Trophoblast cell (in vitro differentiated cells and primary cell): ENCODE measurements at regions not wholly inside any gene's neighbourhood (a gene's known extent, or its start where the extent isn't known, plus 50 kb on each side); places are given as distances from the start of the nearest gene placed in this dataset.

ENCODE experiments used
- DNase-seq, 2 donors: peaks; one replicate each; pipeline ENCODE4 v3.0.0-alpha.2; 2016
- H2AFZ ChIP-seq: 2 replicates; pipeline ENCODE4 v1.6.1; 2013; ENCODE audit warnings: low read length, moderate library complexity, mild to moderate bottlenecking; ENCODE audit not compliant: insufficient read depth, poor library complexity
- H2AK5ac ChIP-seq: 2 replicates; pipeline ENCODE4 v1.6.1; 2013; ENCODE audit warnings: mild to moderate bottlenecking, low read length
- H2BK120ac ChIP-seq: 2 replicates; pipeline ENCODE4 v1.6.1; 2013; ENCODE audit warnings: low read length, mild to moderate bottlenecking, moderate library complexity; ENCODE audit not compliant: insufficient read depth, poor library complexity
- H2BK12ac ChIP-seq: 2 replicates; pipeline ENCODE4 v1.6.1; 2013; ENCODE audit warnings: mild to moderate bottlenecking, low read length, moderate library complexity
- H2BK5ac ChIP-seq: 2 replicates; pipeline ENCODE4 v1.6.1; 2013; ENCODE audit warnings: low read length, low read depth, moderate library complexity, mild to moderate bottlenecking; ENCODE audit not compliant: poor library complexity
- H3K14ac ChIP-seq: 2 replicates; pipeline ENCODE4 v1.6.1; 2013; ENCODE audit warnings: mild to moderate bottlenecking, low read length
- H3K18ac ChIP-seq: 2 replicates; pipeline ENCODE4 v1.6.1; 2013; ENCODE audit warnings: mild to moderate bottlenecking, low read length
- H3K23ac ChIP-seq: 2 replicates; pipeline ENCODE4 v1.6.1; 2013; ENCODE audit warnings: low read length
- H3K27ac ChIP-seq: 2 replicates; pipeline ENCODE4 v1.5.1; 2013; ENCODE audit warnings: low read depth, mild to moderate bottlenecking, inconsistent platforms, low read length, moderate library complexity
- H3K27me3 ChIP-seq: 2 replicates; pipeline ENCODE4 v1.6.1; 2013; ENCODE audit warnings: inconsistent platforms, mild to moderate bottlenecking, low read length, moderate library complexity; ENCODE audit not compliant: insufficient read depth
- H3K36me3 ChIP-seq, 2 experiments: 1 replicate in 1 of 2; 2 replicates in 1 of 2; pipeline ENCODE4 v1.6.1; 2013; ENCODE audit warnings: low read length in 2 of 2, mild to moderate bottlenecking in 2 of 2, moderate library complexity in 1 of 2; ENCODE audit not compliant: insufficient read depth in 2 of 2, control insufficient read depth in 1 of 2
- H3K4ac ChIP-seq: 2 replicates; pipeline ENCODE4 v1.6.1; 2013; ENCODE audit warnings: low read depth, mild to moderate bottlenecking, low read length, moderate library complexity
- H3K4me1 ChIP-seq, 2 experiments: 1 replicate in 1 of 2; 2 replicates in 1 of 2; pipeline ENCODE4 v1.6.1; 2013; ENCODE audit warnings: low read length in 2 of 2, mild to moderate bottlenecking in 2 of 2, moderate library complexity in 1 of 2; ENCODE audit not compliant: insufficient read depth in 2 of 2, control insufficient read depth in 1 of 2
- H3K4me2 ChIP-seq: 2 replicates; pipeline ENCODE4 v1.6.1; 2013; ENCODE audit warnings: inconsistent platforms, mild to moderate bottlenecking, low read length, moderate library complexity
- H3K4me3 ChIP-seq: 2 replicates; pipeline ENCODE4 v1.5.1; 2013; ENCODE audit warnings: mild to moderate bottlenecking, low read depth, low read length, inconsistent platforms
- H3K79me1 ChIP-seq: one replicate; pipeline ENCODE4 v1.6.1; 2013; ENCODE audit warnings: low read length
- H3K79me2 ChIP-seq: 2 replicates; pipeline ENCODE4 v1.6.1; 2013; ENCODE audit warnings: low read length, mild to moderate bottlenecking; ENCODE audit not compliant: control insufficient read depth, insufficient read depth, poor library complexity
- H3K9ac ChIP-seq: 2 replicates; pipeline ENCODE4 v1.6.1; 2013; ENCODE audit warnings: mild to moderate bottlenecking, low read length
- H3K9me3 ChIP-seq: 2 replicates; pipeline ENCODE4 v1.6.1; 2013; ENCODE audit warnings: low read depth, mild to moderate bottlenecking, control low read depth, inconsistent platforms, low read length; ENCODE audit not compliant: insufficient read depth
- H4K12ac ChIP-seq: 2 replicates; pipeline ENCODE4 v1.6.1; 2013; ENCODE audit warnings: low read depth, mild to moderate bottlenecking, low read length, moderate library complexity
- H4K8ac ChIP-seq: 2 replicates; pipeline ENCODE4 v1.6.1; 2013; ENCODE audit warnings: low read depth, mild to moderate bottlenecking, low read length, moderate library complexity
- H4K91ac ChIP-seq: one replicate; pipeline ENCODE4 v1.6.1; 2013; ENCODE audit warnings: low read depth, mild to moderate bottlenecking, low read length, moderate library complexity
- WGBS: extraction: QIAGEN DNeasy Blood & Tissue Kit; methylation state at CpG from one replicate; pipeline ENCODE4 v1.1.7; 2013; ENCODE audit warnings: missing lambda C conversion rate; ENCODE audit not compliant: insufficient read length, insufficient coverage; ENCODE audit errors: extremely low coverage; 5-methylcytosine and 5-hydroxymethylcytosine counted together

DNA sequence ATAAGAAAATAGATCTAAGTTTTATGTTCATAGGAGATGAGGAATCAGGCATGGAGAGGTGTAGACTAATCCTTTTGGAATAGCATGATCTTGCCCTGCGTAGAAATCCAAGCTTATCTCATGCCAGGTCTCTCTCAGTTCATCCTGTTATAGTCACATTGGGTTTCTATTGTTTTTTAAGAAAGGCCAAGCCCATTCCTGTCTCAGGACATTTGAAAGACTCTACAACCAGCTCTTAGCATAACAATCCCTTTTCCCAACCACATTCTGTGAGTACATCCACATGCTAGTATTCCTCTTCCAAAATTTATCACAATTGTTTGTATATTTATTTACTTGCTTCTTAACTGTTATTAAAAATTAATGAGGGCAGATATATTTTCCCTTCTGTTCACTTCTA lies 130.3 kb downstream of the MMUT start:
- H3K9me3 ChIP-seq, result no peaks in the 10 kb centered on the region
- H2AFZ ChIP-seq, result no peak overlapping the region
- H3K23ac ChIP-seq, result no peak overlapping the region
- no peak overlapping the region for H4K12ac ChIP-seq
- H4K91ac ChIP-seq, result no peak overlapping the region
- H3K36me3 ChIP-seq, result no peaks in the 10 kb centered on the region
- no peaks in the 10 kb centered on the region for H3K4me1 ChIP-seq
- no peak overlapping the region for H3K14ac ChIP-seq
- no peak for DNase-seq
- H3K27ac ChIP-seq, result no peak overlapping the region
- H2BK5ac ChIP-seq, result no peak overlapping the region
- no peak overlapping the region for H3K4me3 ChIP-seq
- no peaks in the 10 kb centered on the region for H3K79me1 ChIP-seq
- H3K27me3 ChIP-seq, result no peaks in the 10 kb centered on the region
- no peak overlapping the region for H3K4me2 ChIP-seq
- H3K4ac ChIP-seq, result no peak overlapping the region
- H3K79me2 ChIP-seq, result no peaks in the 10 kb centered on the region
- no peak overlapping the region for H3K18ac ChIP-seq
- H2AK5ac ChIP-seq, result no peak overlapping the region
- no peak overlapping the region for H3K9ac ChIP-seq
- H4K8ac ChIP-seq, result no peak overlapping the region
- no peak overlapping the region for H2BK12ac ChIP-seq
- WGBS, result no CpG with 5 or more reads among the region's 1 CpG
- no peak overlapping the region for H2BK120ac ChIP-seq

DNA sequence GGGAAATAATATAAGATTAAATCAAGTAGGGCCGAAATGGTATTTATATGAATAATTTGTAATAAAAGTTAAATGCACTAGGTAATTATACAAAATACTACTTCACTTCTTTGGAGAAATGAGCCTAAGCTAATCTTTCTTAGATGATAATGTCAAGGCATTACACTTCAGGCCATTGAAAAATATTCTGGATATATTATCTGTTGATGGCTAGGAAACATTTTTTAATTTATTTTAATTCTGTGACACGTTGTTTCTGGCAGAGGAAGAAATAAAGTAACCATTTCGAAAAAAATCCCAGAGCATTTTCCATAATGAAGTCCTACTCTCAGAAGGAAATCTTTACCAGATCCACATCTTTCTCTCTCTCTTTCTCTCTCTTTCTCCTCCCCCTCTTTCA lies 133.9 kb downstream of the MMUT start:
- no peak for DNase-seq
- no peak overlapping the region for H2AK5ac ChIP-seq
- no peak overlapping the region for H3K4me3 ChIP-seq
- H3K23ac ChIP-seq, result no peak overlapping the region
- no peak overlapping the region for H3K18ac ChIP-seq
- H3K9ac ChIP-seq, result no peak overlapping the region
- no peaks in the 10 kb centered on the region for H3K27me3 ChIP-seq
- no peak overlapping the region for H3K4me2 ChIP-seq
- H3K9me3 ChIP-seq, result no peaks in the 10 kb centered on the region
- no peak overlapping the region for H2AFZ ChIP-seq
- H2BK120ac ChIP-seq, result no peak overlapping the region
- no peak overlapping the region for H4K12ac ChIP-seq
- no peak overlapping the region for H3K27ac ChIP-seq
- no peak overlapping the region for H2BK5ac ChIP-seq
- no peaks in the 10 kb centered on the region for H3K79me1 ChIP-seq
- no peaks in the 10 kb centered on the region for H3K36me3 ChIP-seq
- no peak overlapping the region for H4K91ac ChIP-seq
- no peak overlapping the region for H3K14ac ChIP-seq
- H3K4me1 ChIP-seq, result no peaks in the 10 kb centered on the region
- no peaks in the 10 kb centered on the region for H3K79me2 ChIP-seq
- H3K4ac ChIP-seq, result no peak overlapping the region
- H2BK12ac ChIP-seq, result no peak overlapping the region
- WGBS, result 100% methylated on average over 1 of the region's 3 CpGs
- no peak overlapping the region for H4K8ac ChIP-seq

DNA sequence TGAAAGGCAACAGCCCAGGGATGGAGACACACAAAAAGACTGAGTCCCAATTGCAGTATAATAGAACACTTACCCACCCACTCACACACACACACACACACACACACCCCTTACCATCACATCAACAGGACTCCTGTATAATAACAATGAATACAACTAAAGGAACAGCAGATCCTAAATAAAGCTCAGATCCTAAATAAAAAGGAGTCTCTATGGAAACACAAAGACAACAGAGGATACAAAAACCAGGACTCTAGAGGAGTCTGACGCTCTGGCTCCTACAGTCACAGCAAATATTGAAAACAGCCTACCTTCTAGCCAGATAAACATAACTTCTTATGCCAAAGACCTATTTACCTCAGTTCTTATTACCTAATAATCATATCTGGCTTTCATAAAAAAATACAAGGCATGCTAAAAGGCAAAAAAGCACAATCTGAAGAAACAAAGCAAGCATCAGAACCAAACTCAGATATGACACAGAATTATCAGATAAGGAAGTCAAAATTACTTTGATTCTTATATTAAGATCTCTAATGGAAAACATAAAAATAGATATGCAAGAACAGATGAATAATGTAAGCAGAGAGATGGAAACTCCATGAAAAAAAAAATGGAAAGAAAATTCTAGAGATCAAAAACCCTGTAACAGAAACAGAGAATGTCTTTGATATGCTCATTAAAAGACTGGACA lies 134.9 kb downstream of the MMUT start:
- no peaks in the 10 kb centered on the region for H3K79me2 ChIP-seq
- H3K4me1 ChIP-seq, result no peaks in the 10 kb centered on the region
- no peak overlapping the region for H4K91ac ChIP-seq
- no peak overlapping the region for H4K8ac ChIP-seq
- H2AK5ac ChIP-seq, result no peak overlapping the region
- H3K4me2 ChIP-seq, result no peak overlapping the region
- no peak overlapping the region for H2AFZ ChIP-seq
- no peaks in the 10 kb centered on the region for H3K9me3 ChIP-seq
- no peak overlapping the region for H3K4me3 ChIP-seq
- no peak overlapping the region for H3K18ac ChIP-seq
- H3K14ac ChIP-seq, result no peak overlapping the region
- no peak overlapping the region for H3K9ac ChIP-seq
- no peak overlapping the region for H3K27ac ChIP-seq
- no peak overlapping the region for H2BK5ac ChIP-seq
- H2BK120ac ChIP-seq, result no peak overlapping the region
- H4K12ac ChIP-seq, result no peak overlapping the region
- no peaks in the 10 kb centered on the region for H3K79me1 ChIP-seq
- WGBS, result no CpG with 5 or more reads among the region's 1 CpG
- no peaks in the 10 kb centered on the region for H3K36me3 ChIP-seq
- no peak overlapping the region for H2BK12ac ChIP-seq
- H3K27me3 ChIP-seq, result no peaks in the 10 kb centered on the region
- no peak overlapping the region for H3K23ac ChIP-seq
- H3K4ac ChIP-seq, result no peak overlapping the region
- no peak for DNase-seq

DNA sequence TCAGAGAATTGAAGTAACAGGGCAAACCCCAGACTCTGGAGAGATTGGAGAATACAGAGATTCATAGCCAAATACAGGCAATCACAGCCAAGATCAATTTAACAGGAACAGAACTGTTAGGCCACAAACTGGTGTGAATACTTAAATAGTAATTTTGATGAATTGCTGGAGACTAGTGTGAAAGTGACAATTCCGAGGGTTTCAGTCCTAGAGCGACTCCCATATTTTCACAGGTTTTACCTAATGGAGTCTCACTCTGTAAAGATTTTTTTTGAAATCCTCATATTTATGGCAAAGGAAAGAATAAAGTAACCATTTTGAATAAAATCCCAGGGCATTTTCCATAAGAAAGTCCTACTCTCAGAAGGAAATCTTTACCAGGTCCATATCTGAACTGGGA lies 135.5 kb downstream of the MMUT start:
- Histone ChIP-seq H3K27me3 (no peaks in the 10 kb centered on the region), H2AFZ (no peak overlapping the region), H2BK12ac (no peak overlapping the region), H3K4me2 (no peak overlapping the region), H3K79me2 (no peaks in the 10 kb centered on the region), H3K36me3 (no peaks in the 10 kb centered on the region), H3K23ac (no peak overlapping the region), H2BK5ac (no peak overlapping the region), H4K8ac (no peak overlapping the region), H3K9me3 (no peaks in the 10 kb centered on the region), H2AK5ac (no peak overlapping the region), H3K4me1 (no peaks in the 10 kb centered on the region), H3K14ac (no peak overlapping the region), H3K18ac (no peak overlapping the region), H3K27ac (no peak overlapping the region), H4K12ac (no peak overlapping the region), H2BK120ac (no peak overlapping the region), H3K9ac (no peak overlapping the region), H3K4me3 (no peak overlapping the region), H3K79me1 (no peaks in the 10 kb centered on the region), H3K4ac (no peak overlapping the region), H4K91ac (no peak overlapping the region)
- no CpG with 5 or more reads among the region's 2 CpGs for WGBS
- DNase-seq, result no peak
